RPMI8226 (cell line): ENCODE measurements at regions not wholly inside any gene's neighbourhood (a gene's known extent, or its start where the extent isn't known, plus 50 kb on each side); places are given as distances from the start of the nearest gene placed in this dataset.

Source experiments
- DNase-seq: peaks from one replicate; pipeline ENCODE4 v3.0.0-alpha.2; 2015

DNA sequence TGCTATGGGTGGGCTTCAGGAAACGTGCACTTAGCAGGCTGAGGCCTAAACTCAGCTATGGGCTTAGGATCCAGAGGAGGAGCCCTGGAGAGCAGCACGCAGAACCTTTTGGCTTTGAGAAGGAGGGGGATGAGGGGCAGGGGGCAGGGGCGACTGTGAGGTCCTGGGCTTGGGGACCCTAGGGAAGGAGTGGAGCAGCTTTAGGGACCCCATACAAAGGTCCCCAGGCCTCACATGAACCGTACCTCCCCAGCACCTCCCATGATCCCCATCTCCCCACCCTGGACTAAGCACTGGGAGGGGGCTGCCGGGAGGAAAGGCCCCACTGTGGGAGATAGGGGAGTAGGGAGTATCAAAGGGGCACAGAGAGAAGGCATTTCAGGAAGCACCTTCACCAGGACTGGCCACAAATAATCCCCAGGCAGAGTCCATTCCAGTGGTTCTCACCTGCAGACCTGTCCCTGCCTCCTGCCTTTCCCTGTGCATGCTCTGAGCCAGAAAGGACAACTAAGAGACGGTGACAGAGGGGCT lies 62.0 kb upstream of the KLF13 start:
- DNase-seq, result no peak

- DNase-seq, result no peak
Observed at GRCh38 chr15:31265090-31265870, 61.4 kb upstream of the KLF13 start.

DNA sequence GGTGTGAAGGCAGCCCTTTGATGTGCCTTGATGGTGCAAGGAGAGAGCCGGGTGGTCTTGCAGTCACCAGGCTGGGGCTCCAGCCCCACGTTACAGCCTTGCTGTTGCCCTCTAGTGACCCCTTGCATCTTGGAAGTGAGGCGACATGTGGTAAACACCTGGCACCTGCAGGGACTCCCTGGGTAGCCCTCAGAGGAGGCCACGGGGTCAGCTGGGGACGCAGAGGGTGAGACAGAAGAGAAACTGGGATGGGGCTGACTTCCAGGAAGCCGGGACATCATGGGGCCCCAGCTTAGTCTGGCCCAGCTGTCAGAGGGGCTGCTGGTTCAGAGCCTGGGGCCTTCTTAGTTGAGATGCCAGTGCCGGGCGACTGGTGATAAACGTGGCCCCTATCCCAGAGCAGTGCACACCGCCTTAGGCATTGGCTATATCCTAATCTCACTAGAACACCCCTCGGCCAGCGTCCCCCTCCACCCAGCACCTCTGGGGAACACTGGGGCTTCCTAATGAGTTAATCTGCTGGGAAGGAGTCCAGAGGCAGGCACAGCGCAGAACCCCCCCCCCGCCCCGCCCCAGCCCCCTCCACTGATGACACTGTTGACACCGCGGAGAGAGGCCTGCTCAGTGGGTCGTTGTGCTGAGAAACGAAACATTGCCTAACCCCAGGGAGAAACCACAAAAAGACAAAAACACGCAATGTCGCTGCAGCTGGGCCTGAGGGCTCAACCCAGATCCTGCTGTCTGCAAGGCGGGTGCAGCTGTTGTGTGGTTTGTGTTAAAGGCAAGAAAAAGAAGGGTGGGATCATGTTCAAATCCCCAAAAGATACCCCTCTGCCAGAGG lies 60.5 kb upstream of the KLF13 start:
- DNase-seq, result peak; percentile 90

DNA sequence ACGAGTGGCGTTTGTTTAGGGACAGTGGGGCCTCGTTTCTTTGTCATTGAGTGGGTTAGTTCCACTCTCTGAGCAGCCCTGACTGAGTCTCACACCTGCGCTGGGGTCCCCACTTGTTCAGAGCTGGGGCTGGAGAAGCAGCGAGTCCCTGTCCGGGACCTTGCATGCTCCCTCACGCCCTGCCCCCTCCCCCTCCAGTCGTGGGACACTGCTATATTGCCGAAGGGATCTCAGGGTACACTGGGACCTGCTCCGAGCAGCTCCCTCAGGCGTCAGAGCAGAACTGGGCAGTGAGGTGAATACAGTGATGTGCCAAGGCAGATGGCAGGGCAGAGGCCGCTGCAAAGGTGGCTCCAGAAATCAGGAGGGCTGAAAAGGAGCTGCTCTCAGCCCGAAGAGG lies 59.9 kb upstream of the KLF13 start:
- peak; percentile 71 for DNase-seq

DNA sequence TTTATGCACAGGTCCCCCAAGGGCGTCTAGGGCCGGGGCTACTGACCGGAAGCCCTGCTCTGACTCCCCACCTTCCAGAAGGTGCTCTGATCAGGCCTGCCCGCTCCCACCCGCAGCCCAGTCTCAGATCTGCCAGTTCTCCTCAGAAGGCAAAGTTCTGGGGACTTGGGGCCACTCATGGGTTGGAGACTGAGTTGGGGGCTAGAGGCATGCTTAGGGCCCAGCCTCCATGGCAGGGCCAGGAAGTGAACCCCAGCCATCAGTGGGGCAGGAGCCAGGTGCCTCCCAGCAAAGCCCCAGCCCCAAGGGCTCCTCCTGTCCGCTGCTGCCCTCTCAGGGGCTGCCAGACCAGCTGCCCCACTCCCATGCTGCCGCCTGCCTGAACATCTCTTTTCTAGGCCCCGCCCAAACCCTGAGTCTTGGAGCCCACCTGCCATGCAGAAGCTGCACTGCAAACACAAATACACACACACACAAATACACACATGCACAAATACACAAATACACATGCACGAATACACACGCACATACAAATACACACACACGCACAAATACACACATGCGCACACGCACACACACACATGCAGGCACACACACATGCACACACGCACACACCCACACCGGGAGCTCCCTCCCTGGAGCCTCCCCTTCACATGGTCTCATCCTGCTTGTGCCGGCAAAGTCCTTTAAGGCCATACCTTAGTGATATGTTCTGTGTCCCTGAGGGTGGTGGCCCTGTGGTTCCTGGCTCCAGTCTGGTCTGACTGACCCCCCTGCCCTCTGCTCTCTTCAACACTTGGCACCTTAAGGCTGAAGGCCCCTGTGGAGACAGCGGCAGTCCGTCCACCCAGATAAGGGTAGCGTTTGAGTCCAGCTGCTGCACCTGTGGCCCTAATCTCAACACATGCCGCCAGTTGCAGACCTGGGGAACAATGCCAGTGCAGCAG lies 59.2 kb upstream of the KLF13 start:
- peak; percentile 48 for DNase-seq

DNA sequence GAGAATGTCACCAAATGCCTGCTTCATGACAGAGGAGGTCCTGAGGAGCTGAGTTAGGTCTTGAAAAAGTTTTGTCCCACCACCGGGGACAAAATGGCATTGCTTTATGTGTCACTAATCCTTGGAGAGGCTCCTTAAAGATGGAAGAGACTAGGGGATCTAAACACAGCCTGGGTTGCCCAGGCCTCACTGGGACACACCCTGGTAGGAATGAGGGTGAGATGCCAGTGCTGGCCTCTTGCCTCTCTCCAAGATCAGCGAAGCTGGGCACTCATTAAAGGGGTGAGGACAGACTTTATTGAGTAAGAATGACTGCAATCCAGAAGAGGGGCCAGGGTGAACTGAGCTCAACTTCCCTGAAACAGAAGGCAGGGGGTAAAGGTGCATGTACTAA lies 58.5 kb upstream of the KLF13 start:
- no peak for DNase-seq

DNA sequence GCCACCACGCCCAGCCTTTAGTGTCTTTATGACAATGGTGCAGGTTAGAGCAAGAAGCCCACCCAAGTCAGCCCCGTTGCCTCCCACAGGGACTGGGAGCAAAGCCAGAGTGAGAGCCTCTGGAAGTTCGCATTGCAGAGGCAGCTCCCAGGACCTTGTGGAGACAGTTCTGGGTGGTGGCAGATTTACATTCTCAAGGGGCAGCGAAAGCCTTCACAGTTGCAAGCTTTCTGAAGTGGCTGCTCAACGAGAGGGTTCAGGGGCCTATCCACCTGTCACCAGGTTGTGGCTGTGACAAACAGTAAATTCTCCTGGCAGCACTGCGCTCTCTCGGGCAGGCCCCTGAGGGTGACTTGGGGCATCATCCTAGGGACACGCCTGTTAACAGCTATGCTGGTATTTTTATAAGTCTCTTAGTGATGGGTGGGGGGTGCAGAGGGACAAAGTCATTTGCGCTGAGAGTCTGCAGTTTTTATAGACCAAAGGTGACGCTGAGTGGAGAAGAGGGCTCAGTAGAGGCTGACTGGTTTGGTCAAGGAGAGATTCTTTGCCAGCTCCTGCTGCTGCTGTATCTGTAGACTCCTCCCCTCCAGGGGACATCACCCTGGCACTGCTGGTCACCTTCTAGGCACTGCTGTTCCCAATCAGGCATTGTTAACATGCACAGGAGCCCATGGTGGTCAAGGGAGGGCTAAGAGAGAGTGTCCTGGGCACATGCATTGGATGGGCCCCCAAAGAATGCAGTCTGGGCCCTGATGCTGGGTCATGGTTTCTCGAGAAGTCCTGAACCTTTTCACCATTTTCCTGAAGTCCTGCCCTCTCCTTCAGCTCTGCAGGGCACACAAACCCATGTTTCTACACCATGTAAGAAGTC lies 57.5 kb upstream of the KLF13 start:
- DNase-seq, result no peak

- no peak for DNase-seq
Observed at GRCh38 chr15:31269816-31270575, 56.6 kb upstream of the KLF13 start.

DNA sequence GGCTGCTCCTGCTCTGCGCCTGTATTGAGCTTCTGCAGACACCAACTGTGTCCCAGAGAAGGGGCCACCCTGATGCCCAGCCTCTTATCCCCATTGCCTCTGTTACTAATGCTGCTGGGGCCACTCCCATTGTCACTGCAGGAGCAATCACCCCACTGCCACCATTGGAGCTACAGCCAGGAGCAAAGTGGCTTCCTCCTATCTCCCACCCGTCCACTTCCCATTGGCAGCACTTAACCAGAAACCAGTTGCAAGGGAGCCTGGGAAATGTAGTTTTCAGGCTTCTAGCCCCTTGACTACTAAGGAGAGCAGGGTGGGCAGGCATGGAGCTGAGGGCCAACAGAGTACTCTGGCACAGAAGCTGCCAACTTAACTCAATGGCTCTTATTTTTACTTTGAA lies 55.9 kb upstream of the KLF13 start:
- no peak for DNase-seq

DNA sequence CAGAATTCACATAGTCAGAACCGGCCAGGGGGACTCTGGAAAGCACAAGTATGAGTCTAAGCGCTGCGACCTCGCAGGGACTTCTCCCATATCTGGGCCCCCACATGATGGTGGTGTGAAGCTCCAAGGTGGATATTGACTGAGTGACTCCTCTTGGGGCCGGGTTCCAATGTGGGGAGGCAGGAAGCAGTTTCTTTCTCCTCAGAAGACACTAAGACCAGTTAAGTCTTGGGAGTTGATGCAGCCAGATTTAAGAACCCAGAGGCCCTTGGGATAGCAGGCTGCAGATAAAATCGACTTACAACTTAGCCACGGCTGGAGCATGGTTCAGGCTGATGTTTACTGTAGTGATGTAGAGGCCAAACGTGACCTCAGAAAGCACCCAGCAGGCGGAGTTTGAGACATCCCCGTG lies 55.4 kb upstream of the KLF13 start:
- no peak for DNase-seq

- no peak for DNase-seq
Observed at GRCh38 chr15:31271711-31272557, 54.7 kb upstream of the KLF13 start.

GRCh38 chr15:31272558-31273257 lies 53.9 kb upstream of the KLF13 start:
- DNase-seq, result no peak

DNA sequence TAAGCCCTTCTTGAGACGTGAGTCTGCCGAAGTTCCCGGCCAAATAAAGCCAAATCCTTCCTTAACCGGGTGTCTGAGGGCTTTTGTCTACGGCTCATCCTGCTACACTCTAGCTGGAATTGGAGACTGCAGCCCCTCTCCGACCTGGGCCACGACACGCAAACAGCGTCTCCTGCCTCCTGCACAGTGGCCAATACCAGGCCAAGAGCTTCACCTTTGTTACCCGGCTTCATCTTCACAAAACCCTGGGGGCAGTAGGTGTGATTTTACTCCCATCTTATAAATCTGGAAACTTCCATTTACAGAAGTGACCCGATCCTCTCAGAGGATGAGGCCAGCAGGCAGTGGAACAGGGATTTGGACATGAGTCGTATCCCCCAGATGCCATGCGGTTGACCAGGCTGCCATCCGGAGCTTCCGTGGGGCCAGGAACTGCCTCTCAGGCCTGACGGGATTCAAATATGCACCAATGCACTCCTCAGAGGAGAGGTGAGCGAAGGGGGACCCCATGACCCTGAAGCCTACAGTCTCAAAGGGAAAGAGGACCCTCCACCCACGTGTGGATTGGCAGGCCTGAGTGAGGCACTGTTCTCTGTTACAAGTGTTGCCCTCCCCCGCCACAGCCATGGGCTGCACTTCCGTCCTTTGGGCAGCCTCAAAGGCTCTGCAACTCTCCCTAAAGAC lies 53.2 kb upstream of the KLF13 start:
- DNase-seq, result no peak

- no peak for DNase-seq
Observed at GRCh38 chr15:31274496-31275330, 51.9 kb upstream of the KLF13 start.

- no peak for DNase-seq
Observed at GRCh38 chr15:31275331-31276262, 51.0 kb upstream of the KLF13 start.

- no peak for DNase-seq
Observed at GRCh38 chr15:31276596-31277298, 49.9 kb upstream of the KLF13 start.
